IMR-90 (cell line): ENCODE measurements at regions not wholly inside any gene's neighbourhood (a gene's known extent, or its start where the extent isn't known, plus 50 kb on each side); places are given as distances from the start of the nearest gene placed in this dataset.

Experiments
- ATAC-seq: fragments of 200-7000 bp; cut with Tn5 transposase; 2 replicates; pipeline ENCODE4 v1.9.1; 2020; ENCODE audit warnings: low read depth, mild to moderate bottlenecking, moderate library complexity
- BruUV-seq: library from RNA; stranded (reverse); fragments of 400-500 nt; replicated peaks from 2 replicates; lab custom pipeline; 2021; lab: Mats Ljungman, UMichigan
- CTCF ChIA-PET: fragments of 300-600 bp; formaldehyde crosslinking; extraction: SDS; loops from one replicate; lab custom pipeline; 2021; ENCODE audit warnings: antibody characterized with exemption; lab: Yijun Ruan, JAX
- POLR2A ChIA-PET: fragments of 300-600 bp; sonication (Branson Sonifier 250); formaldehyde crosslinking; loops from one replicate; lab custom pipeline; 2022; ENCODE audit warnings: antibody characterized with exemption; ENCODE audit not compliant: unreplicated experiment; lab: Charles Lee
- DNase-seq: peaks from one replicate; pipeline ENCODE4 v3.0.0; 2013
- H2AFZ ChIP-seq: replicated peaks from 2 replicates; pipeline ENCODE3; 2013; ENCODE audit warnings: low read length, mild to moderate bottlenecking; ENCODE audit not compliant: poor library complexity
- H2AK5ac ChIP-seq: 2 replicates; pipeline ENCODE4 v1.6.1; 2013; ENCODE audit warnings: low read depth, low read length, inconsistent platforms
- H2AK9ac ChIP-seq: replicated peaks from 2 replicates; pipeline ENCODE3; 2013; ENCODE audit warnings: mild to moderate bottlenecking, low read depth, low read length, moderate library complexity; ENCODE audit not compliant: poor library complexity
- H2BK120ac ChIP-seq: 2 replicates; pipeline ENCODE4 v1.6.1; 2013; ENCODE audit warnings: low read depth, low read length, inconsistent platforms
- H2BK15ac ChIP-seq: 3 replicates; pipeline ENCODE4 v1.6.1; 2013; ENCODE audit warnings: low read depth, low read length, inconsistent platforms
- H2BK20ac ChIP-seq: 2 replicates; pipeline ENCODE4 v1.6.1; 2013; ENCODE audit warnings: low read depth, mild to moderate bottlenecking, inconsistent platforms, low read length, moderate library complexity
- H2BK5ac ChIP-seq: 2 replicates; pipeline ENCODE4 v1.6.1; 2013; ENCODE audit warnings: mild to moderate bottlenecking, low read depth, low read length, inconsistent platforms; ENCODE audit not compliant: poor library complexity, severe bottlenecking
- H3K14ac ChIP-seq: replicated peaks from 2 replicates; pipeline ENCODE4 v1.6.1; 2013; ENCODE audit warnings: low read depth, low read length, inconsistent platforms
- H3K18ac ChIP-seq: 2 replicates; pipeline ENCODE4 v1.6.1; 2013; ENCODE audit warnings: low read depth, low read length, control low read depth
- H3K23ac ChIP-seq: 2 replicates; pipeline ENCODE4 v1.6.1; 2013; ENCODE audit warnings: low read depth, low read length, inconsistent platforms
- H3K27ac ChIP-seq: 2 replicates; pipeline ENCODE4 v1.5.1; 2013; ENCODE audit warnings: mild to moderate bottlenecking, control low read depth, low read length; ENCODE audit not compliant: insufficient read depth
- H3K27me3 ChIP-seq: 2 replicates; pipeline ENCODE4 v1.6.1; 2013; ENCODE audit warnings: low read length; ENCODE audit not compliant: control insufficient read depth, insufficient read depth
- H3K36me3 ChIP-seq: 2 replicates; pipeline ENCODE4 v1.6.1; 2013; ENCODE audit warnings: low read length, mixed read lengths; ENCODE audit not compliant: control insufficient read depth, insufficient read depth
- H3K4ac ChIP-seq: 2 replicates; pipeline ENCODE4 v1.6.1; 2013; ENCODE audit warnings: low read depth, low read length, inconsistent platforms
- H3K4me1 ChIP-seq: 2 replicates; pipeline ENCODE4 v1.6.1; 2013; ENCODE audit warnings: low read length, mixed read lengths; ENCODE audit not compliant: control insufficient read depth, insufficient read depth
- H3K4me2 ChIP-seq: 2 replicates; pipeline ENCODE4 v1.6.1; 2013; ENCODE audit warnings: low read depth, mild to moderate bottlenecking, control low read depth, low read length, moderate library complexity
- H3K4me3 ChIP-seq: 2 replicates; pipeline ENCODE4 v1.5.1; 2013; ENCODE audit warnings: low read depth, mild to moderate bottlenecking, control low read depth, low read length, moderate library complexity; ENCODE audit not compliant: insufficient read depth
- H3K56ac ChIP-seq: 2 replicates; pipeline ENCODE4 v1.6.1; 2013; ENCODE audit warnings: low read length, inconsistent platforms; ENCODE audit not compliant: insufficient read depth; ENCODE audit errors: extremely low read depth
- H3K79me1 ChIP-seq, 2 experiments: 2 replicates each; pipeline ENCODE4 v1.6.1; 2013; ENCODE audit warnings: low read length in 2 of 2, inconsistent platforms in 1 of 2, low read depth in 1 of 2
- H3K9ac ChIP-seq: 2 replicates; pipeline ENCODE4 v1.6.1; 2013; ENCODE audit warnings: low read depth, low read length, control low read depth
- H3K9me1 ChIP-seq: 2 replicates; pipeline ENCODE4 v1.6.1; 2013; ENCODE audit warnings: low read length, inconsistent platforms; ENCODE audit not compliant: insufficient read depth
- H3K9me3 ChIP-seq: 2 replicates; pipeline ENCODE4 v1.6.1; 2013; ENCODE audit warnings: low read length; ENCODE audit not compliant: control insufficient read depth, insufficient read depth
- H4K20me1 ChIP-seq: 2 replicates; pipeline ENCODE4 v1.6.1; 2013; ENCODE audit warnings: low read length, inconsistent platforms; ENCODE audit not compliant: insufficient read depth
- H4K5ac ChIP-seq: 2 replicates; pipeline ENCODE4 v1.6.1; 2013; ENCODE audit warnings: mild to moderate bottlenecking, low read depth, low read length, control low read depth
- H4K8ac ChIP-seq, 2 experiments: 2 replicates each; pipeline ENCODE4 v1.6.1; 2013; ENCODE audit warnings: low read depth in 2 of 2, low read length in 2 of 2, control low read depth in 1 of 2, inconsistent platforms in 1 of 2
- H4K91ac ChIP-seq: 2 replicates; pipeline ENCODE4 v1.6.1; 2013; ENCODE audit warnings: low read depth, low read length, inconsistent platforms; ENCODE audit not compliant: insufficient read depth
- BHLHE40 ChIP-seq: fragments of 150-350 bp; IDR thresholded peaks from 2 replicates; pipeline ENCODE4 v1.6.1; 2016; ENCODE audit warnings: mild to moderate bottlenecking, low read depth, low read length
- CEBPB ChIP-seq: IDR thresholded peaks from 2 replicates; pipeline ENCODE4 v1.6.1; 2012; ENCODE audit warnings: low read depth, low read length, improper control_type of control experiment
- CHD1 ChIP-seq: IDR thresholded peaks from 2 replicates; pipeline ENCODE4 v1.6.1; 2012; ENCODE audit warnings: low read depth, low read length, improper control_type of control experiment
- FOS ChIP-seq: fragments of 150-350 bp; IDR thresholded peaks from 2 replicates; pipeline ENCODE4 v1.6.1; 2016; ENCODE audit warnings: low read depth, low read length
- MAFK ChIP-seq: IDR thresholded peaks from 2 replicates; pipeline ENCODE4 v1.6.1; 2012; ENCODE audit warnings: low read depth, low read length, improper control_type of control experiment
- MAZ ChIP-seq: IDR thresholded peaks from 2 replicates; pipeline ENCODE4 v1.6.1; 2012; ENCODE audit warnings: low read depth, mild to moderate bottlenecking, low read length, improper control_type of control experiment, moderate library complexity, borderline replicate concordance
- MXI1 ChIP-seq: IDR thresholded peaks from 2 replicates; pipeline ENCODE4 v1.6.1; 2012; ENCODE audit warnings: low read depth, mild to moderate bottlenecking, low read length, moderate library complexity, borderline replicate concordance
- NFE2L2 ChIP-seq: fragments of 150-350 bp; IDR thresholded peaks from 2 replicates; pipeline ENCODE4 v1.6.1; 2016; ENCODE audit warnings: low read depth, mild to moderate bottlenecking, low read length
- POLR2A ChIP-seq: IDR thresholded peaks from 2 replicates; pipeline ENCODE4 v1.6.1; 2012; ENCODE audit warnings: mild to moderate bottlenecking, low read depth, low read length
- RAD21 ChIP-seq: IDR thresholded peaks from 2 replicates; pipeline ENCODE4 v1.6.1; 2012; ENCODE audit warnings: low read length, improper control_type of control experiment
- RCOR1 ChIP-seq: IDR thresholded peaks from 2 replicates; pipeline ENCODE4 v1.6.1; 2012; ENCODE audit warnings: mild to moderate bottlenecking, low read length, improper control_type of control experiment; ENCODE audit not compliant: insufficient replicate concordance
- RFX5 ChIP-seq: IDR thresholded peaks from 2 replicates; pipeline ENCODE4 v1.8.0; 2012; ENCODE audit warnings: low read depth, mild to moderate bottlenecking, low read length, moderate library complexity
- SMC3 ChIP-seq: fragments of 150-350 bp; IDR thresholded peaks from 2 replicates; pipeline ENCODE4 v1.6.1; 2016; ENCODE audit warnings: low read depth, mild to moderate bottlenecking, antibody characterized with exemption, low read length, moderate library complexity
- WGBS, 2 experiments: methylation state at CpG; one replicate each; pipeline versions ENCODE4 v1.1.5 to v1.1.7; 2013; ENCODE audit warnings: missing lambda C conversion rate in 2 of 2; ENCODE audit not compliant: insufficient read length in 1 of 2; ENCODE audit errors: extremely low coverage in 2 of 2; 5-methylcytosine and 5-hydroxymethylcytosine counted together
- dilution Hi-C: fragments of 300-500 bp; cut with HindIII; formaldehyde crosslinking; loops from one replicate; pipeline ENCODE4 v1.14.3; 2018; ENCODE audit warnings: low sequenced_read_pairs; ENCODE audit not compliant: unreplicated experiment
- in situ Hi-C: fragments of 300-500 bp; cut with MboI; formaldehyde crosslinking; loops from 3 replicates; pipeline ENCODE4 v1.14.3; 2019; ENCODE audit warnings: low sequenced_read_pairs, inconsistent platforms, mixed read lengths
- intact Hi-C: fragments of 100-400 bp; cut with micrococcal nuclease; formaldehyde crosslinking; loops from 2 replicates; pipeline ENCODE4 v1.10.0; 2022
- TF ChIP-seq, protein P1 (sequence below): fragments of 150-350 bp; IDR thresholded peaks from 2 replicates; pipeline ENCODE4 v1.6.1; 2017; ENCODE audit warnings: mild to moderate bottlenecking, antibody characterized with exemption, low read length, low read depth
- TF ChIP-seq, protein P2 (sequence below): conservative IDR thresholded peaks from 2 replicates; pipeline ENCODE4 v1.5.1; 2012; ENCODE audit warnings: mild to moderate bottlenecking, low read depth, low read length, improper control_type of control experiment

DNA sequence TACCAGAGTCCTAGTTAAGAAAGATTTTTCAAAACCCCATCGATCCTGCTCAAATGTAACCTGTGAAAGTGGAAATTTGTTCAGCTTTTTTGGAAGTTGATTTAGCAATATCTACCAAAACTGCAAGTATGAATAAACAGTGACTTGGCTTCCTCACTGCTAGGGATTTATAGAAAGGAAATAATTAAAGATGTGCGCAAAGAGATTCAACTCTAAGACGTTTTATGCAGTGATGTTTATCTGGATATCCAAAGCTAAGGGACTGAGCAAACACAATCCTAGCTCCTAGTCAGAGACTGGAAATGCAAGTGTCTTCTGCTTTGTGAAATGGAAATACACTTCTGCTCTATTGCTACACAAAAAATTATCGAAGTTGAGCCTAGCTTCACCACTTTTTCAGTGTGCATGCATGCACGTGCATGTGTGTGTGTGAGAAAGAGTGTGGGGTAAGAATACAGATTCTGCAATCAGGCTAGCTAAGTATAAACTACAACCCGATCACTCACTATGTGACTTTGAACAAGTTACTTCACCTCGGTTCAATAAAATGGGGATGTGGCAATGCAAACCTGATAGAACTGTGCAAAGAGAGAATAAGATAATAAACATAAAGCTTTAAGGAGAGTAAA lies 52.1 kb upstream of the FOXF1 start (continued):
- TF ChIP-seq MXI1: no peak

DNA sequence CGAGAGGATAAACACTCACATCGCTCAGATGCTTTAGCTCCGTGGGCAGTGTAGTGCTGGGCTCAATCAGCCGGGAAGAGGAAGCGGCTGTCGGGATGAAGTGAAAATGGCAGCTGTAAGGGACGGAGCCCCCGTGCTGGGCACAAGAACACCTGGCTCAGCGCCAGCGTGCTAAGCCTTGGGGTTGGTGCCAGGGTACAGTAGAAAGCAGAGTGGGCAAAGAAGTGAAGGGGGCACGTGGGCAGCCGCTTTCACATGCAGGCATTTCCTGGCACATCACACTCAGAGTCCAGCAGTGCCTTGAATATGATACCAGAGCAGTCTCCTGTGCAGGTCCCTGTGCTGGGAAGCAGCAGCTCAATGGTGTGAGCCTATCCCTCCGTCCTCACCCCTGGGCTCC lies 51.1 kb upstream of the FOXF1 start:
- Histone ChIP-seq H3K4ac (peak overlapping the region; percentile 96), H2AK5ac (peak overlapping the region; percentile 53), H3K56ac (peak overlapping the region; percentile 93), H2BK5ac (peak overlapping the region; percentile 88), H3K9me1 (peaks cover 27% of the 10 kb centered on the region), H3K36me3 (peaks cover 9% of the 10 kb centered on the region; the same call in 1 of the 2 replicates), H2BK15ac (peak overlapping the region; percentile 23; the same call in 2 of the 3 replicates), H3K9me3 (peaks cover 7% of the 10 kb centered on the region), H3K4me1 (peaks cover 35% of the 10 kb centered on the region), H3K23ac (peak overlapping the region; percentile 46), H4K91ac (peak overlapping the region; percentile 71), H2BK120ac (peak overlapping the region; percentile 70), H3K14ac (peak overlapping the region; percentile 50), H2AFZ (peak overlapping the region; percentile 46), H4K20me1 (peaks cover 3% of the 10 kb centered on the region; the same call in 1 of the 2 replicates), H3K4me3 (no peak overlapping the region), H3K9ac (peak overlapping the region; percentile 71; the same call in 1 of the 2 replicates), H3K27me3 (no peaks in the 10 kb centered on the region), H3K79me1 (peaks cover 11 to 62% of the 10 kb centered on the region in 2 experiments), H3K4me2 (no peak overlapping the region), H2BK20ac (peak overlapping the region; percentile 80), H4K8ac (peak overlapping the region; percentile 42 to 65), H3K18ac (peak overlapping the region; percentile 93), H4K5ac (peak overlapping the region; percentile 43), H2AK9ac (peak overlapping the region; percentile 51), H3K27ac (peak overlapping the region; percentile 87)
- no peak for DNase-seq
- POLR2A ChIA-PET: no interaction called here
- dilution Hi-C loops: no loop called here
- in situ Hi-C loops: loop anchor here (5.0 kb wide), 1 partner anchor 62 kb away; no protein-coding TSS in a partner anchor
- intact Hi-C loops: loop anchor here (5.0 kb wide), 3 partner anchors 157 to 387 kb away; no protein-coding TSS in a partner anchor
- ATAC-seq: no peak
- 68% methylated on average over 5 of the region's 13 CpGs; no CpG with 5 or more reads in 1 of the 2 experiments for WGBS, 2 experiments
- CTCF ChIA-PET: interaction anchor here (0.6 to 1.2 kb wide), 5 partner anchors 34 to 387 kb away, joined by 3 to 5 read pairs (median 4); no protein-coding TSS in a partner anchor
- BruUV-seq: no TSS peak
- TF ChIP-seq RCOR1 (no peak), CHD1 (no peak), MXI1 (no peak), CEBPB (no peak), SMC3 (no peak), MAZ (no peak), FOS (no peak), MAFK (no peak), RAD21 (no peak), NFE2L2 (no peak), BHLHE40 (no peak), POLR2A (no peak), RFX5 (no peak)
- TF ChIP-seq, protein P1, sequence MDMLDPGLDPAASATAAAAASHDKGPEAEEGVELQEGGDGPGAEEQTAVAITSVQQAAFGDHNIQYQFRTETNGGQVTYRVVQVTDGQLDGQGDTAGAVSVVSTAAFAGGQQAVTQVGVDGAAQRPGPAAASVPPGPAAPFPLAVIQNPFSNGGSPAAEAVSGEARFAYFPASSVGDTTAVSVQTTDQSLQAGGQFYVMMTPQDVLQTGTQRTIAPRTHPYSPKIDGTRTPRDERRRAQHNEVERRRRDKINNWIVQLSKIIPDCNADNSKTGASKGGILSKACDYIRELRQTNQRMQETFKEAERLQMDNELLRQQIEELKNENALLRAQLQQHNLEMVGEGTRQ: no peak
- TF ChIP-seq, protein P2, sequence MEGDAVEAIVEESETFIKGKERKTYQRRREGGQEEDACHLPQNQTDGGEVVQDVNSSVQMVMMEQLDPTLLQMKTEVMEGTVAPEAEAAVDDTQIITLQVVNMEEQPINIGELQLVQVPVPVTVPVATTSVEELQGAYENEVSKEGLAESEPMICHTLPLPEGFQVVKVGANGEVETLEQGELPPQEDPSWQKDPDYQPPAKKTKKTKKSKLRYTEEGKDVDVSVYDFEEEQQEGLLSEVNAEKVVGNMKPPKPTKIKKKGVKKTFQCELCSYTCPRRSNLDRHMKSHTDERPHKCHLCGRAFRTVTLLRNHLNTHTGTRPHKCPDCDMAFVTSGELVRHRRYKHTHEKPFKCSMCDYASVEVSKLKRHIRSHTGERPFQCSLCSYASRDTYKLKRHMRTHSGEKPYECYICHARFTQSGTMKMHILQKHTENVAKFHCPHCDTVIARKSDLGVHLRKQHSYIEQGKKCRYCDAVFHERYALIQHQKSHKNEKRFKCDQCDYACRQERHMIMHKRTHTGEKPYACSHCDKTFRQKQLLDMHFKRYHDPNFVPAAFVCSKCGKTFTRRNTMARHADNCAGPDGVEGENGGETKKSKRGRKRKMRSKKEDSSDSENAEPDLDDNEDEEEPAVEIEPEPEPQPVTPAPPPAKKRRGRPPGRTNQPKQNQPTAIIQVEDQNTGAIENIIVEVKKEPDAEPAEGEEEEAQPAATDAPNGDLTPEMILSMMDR: no peak
